Mucosa of stomach (tissue), 1 donor: ENCODE measurements at regions not wholly inside any gene's neighbourhood (a gene's known extent, or its start where the extent isn't known, plus 50 kb on each side); places are given as distances from the start of the nearest gene placed in this dataset.

Source experiments
- H3K27me3 ChIP-seq: one replicate; pipeline ENCODE4 v1.7.0; 2013; ENCODE audit warnings: mild to moderate bottlenecking, low read length; ENCODE audit not compliant: control insufficient read depth, insufficient read depth
- H3K36me3 ChIP-seq: one replicate; pipeline ENCODE4 v1.7.0; 2013; ENCODE audit warnings: low read length; ENCODE audit not compliant: control insufficient read depth, insufficient read depth
- H3K4me1 ChIP-seq: one replicate; pipeline ENCODE4 v1.7.0; 2013; ENCODE audit warnings: mild to moderate bottlenecking, low read length; ENCODE audit not compliant: control insufficient read depth, insufficient read depth
- H3K4me3 ChIP-seq: one replicate; pipeline ENCODE4 v1.7.0; 2013; ENCODE audit warnings: low read length
- H3K9ac ChIP-seq: one replicate; pipeline ENCODE4 v1.7.0; 2013; ENCODE audit warnings: mild to moderate bottlenecking, low read length, moderate library complexity
- H3K9me3 ChIP-seq: one replicate; pipeline ENCODE4 v1.7.0; 2013; ENCODE audit warnings: mild to moderate bottlenecking, low read length, moderate library complexity; ENCODE audit not compliant: control insufficient read depth
- donor health status: Pancreatic carcinoma.

- H3K27me3 ChIP-seq: no peaks in the 10 kb centered on the region
- no peaks in the 10 kb centered on the region for H3K36me3 ChIP-seq
- no peaks in the 10 kb centered on the region for H3K4me1 ChIP-seq
- no peaks in the 10 kb centered on the region for H3K9me3 ChIP-seq
- no peak overlapping the region for H3K9ac ChIP-seq
- H3K4me3 ChIP-seq: no peak overlapping the region
Measured at GRCh38 chr18:55833543-55833942, 245.6 kb upstream of the TCF4 start.

DNA sequence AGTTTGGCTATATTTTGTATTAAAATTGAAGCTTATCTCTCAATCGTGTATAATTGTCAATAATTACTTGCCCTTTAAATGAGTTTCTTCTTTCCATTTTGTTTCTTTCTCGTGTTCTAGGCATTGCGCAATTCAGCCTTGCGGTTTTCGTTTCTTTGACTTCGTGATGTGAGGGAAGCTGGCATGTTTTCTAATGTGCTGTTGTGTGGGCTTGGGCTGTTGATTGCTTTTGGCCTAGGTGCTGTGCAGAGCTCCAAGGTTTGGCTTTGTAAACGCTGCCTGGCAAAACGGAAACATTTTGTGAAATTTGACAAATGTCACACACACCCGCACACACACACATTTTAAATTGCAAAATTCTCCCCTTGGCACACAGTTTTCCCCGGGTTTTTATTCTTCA, 242.6 kb upstream of the TCF4 start:
- Histone ChIP-seq H3K27me3 (no peaks in the 10 kb centered on the region), H3K36me3 (no peaks in the 10 kb centered on the region), H3K4me1 (no peaks in the 10 kb centered on the region), H3K9me3 (no peaks in the 10 kb centered on the region), H3K4me3 (no peak overlapping the region), H3K9ac (no peak overlapping the region)

DNA sequence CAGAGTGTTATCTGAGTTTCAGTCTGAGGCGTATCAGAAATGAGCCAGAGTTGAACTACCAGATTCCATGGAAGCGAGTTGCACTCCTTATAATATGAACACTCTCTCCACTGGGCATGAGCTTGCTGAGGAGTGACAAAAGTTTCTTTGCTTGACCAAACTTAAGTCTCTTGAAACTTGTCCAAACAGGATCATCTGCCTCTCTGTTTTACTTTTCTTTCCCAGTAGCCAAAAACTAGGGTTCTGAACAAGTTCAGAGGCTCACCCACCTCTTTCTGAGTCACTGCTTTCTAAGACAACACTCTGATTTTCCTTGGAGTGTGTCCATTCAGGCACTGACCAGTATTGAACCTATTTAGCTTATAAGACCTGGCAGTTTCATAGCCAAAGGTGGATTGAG, 233.2 kb upstream of the TCF4 start:
- no peak overlapping the region for H3K9ac ChIP-seq
- no peaks in the 10 kb centered on the region for H3K9me3 ChIP-seq
- no peak overlapping the region for H3K4me3 ChIP-seq
- no peaks in the 10 kb centered on the region for H3K27me3 ChIP-seq
- H3K4me1 ChIP-seq: no peaks in the 10 kb centered on the region
- H3K36me3 ChIP-seq: no peaks in the 10 kb centered on the region

DNA sequence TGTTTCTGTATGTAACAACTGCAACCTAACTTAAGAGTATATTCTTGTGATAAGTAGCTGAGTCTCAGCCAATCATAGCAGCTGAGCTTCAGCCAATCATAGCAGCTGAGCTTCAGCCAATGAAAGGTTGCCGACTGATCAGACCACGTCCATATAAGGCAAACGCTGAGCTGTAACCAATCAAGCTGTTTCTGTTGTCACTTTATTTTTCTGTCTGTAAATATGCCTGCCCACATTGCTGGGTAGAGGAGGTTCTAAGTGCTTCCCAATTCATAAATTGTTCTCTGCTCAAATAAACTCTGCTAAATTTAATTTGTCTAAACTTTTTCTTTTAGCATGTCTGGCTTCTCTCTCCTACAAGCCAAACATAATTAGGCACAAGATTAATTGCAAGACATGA, 231.5 kb upstream of the TCF4 start:
- H3K27me3 ChIP-seq: no peaks in the 10 kb centered on the region
- no peaks in the 10 kb centered on the region for H3K36me3 ChIP-seq
- no peaks in the 10 kb centered on the region for H3K4me1 ChIP-seq
- no peak overlapping the region for H3K4me3 ChIP-seq
- no peak overlapping the region for H3K9ac ChIP-seq
- H3K9me3 ChIP-seq: no peaks in the 10 kb centered on the region

DNA sequence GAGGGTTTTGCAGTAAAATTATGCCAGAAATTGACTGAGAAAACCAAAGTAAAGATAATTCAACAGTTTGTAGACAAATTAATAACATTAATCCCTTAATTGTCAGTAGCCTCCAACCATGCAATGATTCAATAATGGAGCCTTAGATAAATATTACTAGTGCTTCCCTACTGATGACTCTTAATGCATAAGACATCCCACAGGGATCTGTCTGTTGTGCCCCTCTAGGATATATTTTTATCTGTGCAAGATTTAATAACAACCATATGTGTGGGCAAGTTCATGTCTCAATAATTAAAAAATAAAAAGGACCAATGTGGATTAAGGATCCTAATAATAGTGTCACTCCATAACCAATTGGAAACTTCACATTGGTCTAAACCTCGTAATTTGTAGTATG, 230.3 kb upstream of the TCF4 start:
- H3K4me1 ChIP-seq: no peaks in the 10 kb centered on the region
- H3K36me3 ChIP-seq: no peaks in the 10 kb centered on the region
- H3K4me3 ChIP-seq: no peak overlapping the region
- no peaks in the 10 kb centered on the region for H3K27me3 ChIP-seq
- H3K9ac ChIP-seq: no peak overlapping the region
- no peaks in the 10 kb centered on the region for H3K9me3 ChIP-seq

DNA sequence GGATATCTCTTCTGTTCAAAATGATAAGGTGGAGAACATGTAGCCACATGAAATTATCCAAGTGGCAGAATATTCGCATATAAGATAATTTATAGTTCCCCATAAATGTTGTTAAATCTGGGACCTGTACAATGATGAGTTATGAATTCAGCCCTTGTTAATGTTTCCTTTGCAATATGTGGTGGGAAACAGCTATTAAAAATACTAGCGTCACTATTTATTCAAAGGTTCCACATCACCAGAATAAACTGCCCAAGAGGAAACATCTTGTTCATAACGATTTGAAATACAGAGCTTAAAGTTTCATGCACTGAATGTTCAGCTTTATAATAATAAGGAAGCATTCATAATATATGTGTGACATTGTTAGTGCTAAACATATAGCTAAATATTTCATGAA, 223.9 kb upstream of the TCF4 start:
- H3K36me3 ChIP-seq: no peaks in the 10 kb centered on the region
- no peaks in the 10 kb centered on the region for H3K9me3 ChIP-seq
- no peak overlapping the region for H3K9ac ChIP-seq
- H3K4me3 ChIP-seq: no peak overlapping the region
- no peaks in the 10 kb centered on the region for H3K4me1 ChIP-seq
- no peaks in the 10 kb centered on the region for H3K27me3 ChIP-seq

- Histone ChIP-seq H3K9me3 (no peaks in the 10 kb centered on the region), H3K27me3 (no peaks in the 10 kb centered on the region), H3K4me1 (no peaks in the 10 kb centered on the region), H3K4me3 (no peak overlapping the region), H3K36me3 (no peaks in the 10 kb centered on the region), H3K9ac (no peak overlapping the region)
Measured at GRCh38 chr18:55805666-55806065, 217.7 kb upstream of the TCF4 start.

DNA sequence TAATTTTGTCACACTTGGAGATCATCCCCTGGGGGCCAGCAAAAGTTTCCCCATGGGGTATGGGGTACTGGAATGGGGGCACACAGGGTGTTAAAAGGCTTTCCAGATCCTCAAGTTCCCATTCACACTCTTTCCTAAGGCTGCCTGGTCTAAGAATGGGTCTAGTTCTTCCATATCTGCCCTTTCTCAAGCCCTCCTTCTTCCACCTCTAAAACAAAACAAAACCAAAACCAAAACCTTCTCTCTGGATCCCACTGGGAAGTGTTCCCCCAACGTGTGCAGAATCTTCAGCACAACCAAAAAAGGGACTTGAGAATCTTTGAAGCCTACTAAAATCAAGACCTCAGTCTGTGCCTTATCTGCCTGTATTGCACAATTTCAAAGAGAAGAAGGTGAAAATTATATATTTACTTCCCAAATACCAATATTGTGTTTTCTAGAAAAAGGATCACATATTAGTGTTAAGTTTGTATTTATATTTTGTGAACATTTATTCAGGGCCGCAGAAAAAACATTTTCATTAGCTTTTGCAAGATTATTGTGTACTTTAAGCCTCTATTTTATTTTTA, 207.2 kb upstream of the TCF4 start:
- Histone ChIP-seq H3K36me3 (no peaks in the 10 kb centered on the region), H3K4me3 (no peak overlapping the region), H3K4me1 (no peaks in the 10 kb centered on the region), H3K27me3 (no peaks in the 10 kb centered on the region), H3K9me3 (no peaks in the 10 kb centered on the region), H3K9ac (no peak overlapping the region)

GRCh38 chr18:55794288-55795052, 206.5 kb upstream of the TCF4 start:
- Histone ChIP-seq H3K9ac (no peak overlapping the region), H3K4me3 (no peak overlapping the region), H3K4me1 (no peaks in the 10 kb centered on the region)

DNA sequence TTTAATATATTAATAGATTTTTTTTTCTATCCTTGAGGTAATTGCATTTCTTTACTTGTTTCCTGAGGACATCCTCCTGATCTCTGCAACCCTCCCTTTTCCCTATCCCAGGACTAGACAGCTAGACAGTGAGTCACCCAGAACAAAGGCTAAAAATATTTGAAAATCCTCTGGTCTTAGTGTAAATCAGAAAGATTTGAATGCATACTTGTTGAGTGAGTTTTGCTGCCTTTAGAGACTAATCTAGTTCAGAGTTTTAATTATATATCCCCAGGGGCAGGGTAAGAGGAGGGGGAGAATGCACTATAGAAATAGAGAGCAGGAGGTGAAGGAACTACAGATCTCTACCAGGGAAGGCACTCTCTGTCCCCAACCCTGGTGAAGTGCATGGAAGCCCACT, 202.3 kb upstream of the TCF4 start:
- Histone ChIP-seq H3K9ac (no peak overlapping the region), H3K27me3 (no peaks in the 10 kb centered on the region), H3K36me3 (no peaks in the 10 kb centered on the region), H3K4me3 (no peak overlapping the region), H3K4me1 (no peaks in the 10 kb centered on the region), H3K9me3 (no peaks in the 10 kb centered on the region)

More at GRCh38 chr18:55794288-55795052, 206.5 kb upstream of the TCF4 start:
- H3K27me3 ChIP-seq: no peaks in the 10 kb centered on the region
- H3K9me3 ChIP-seq: no peaks in the 10 kb centered on the region
- no peaks in the 10 kb centered on the region for H3K36me3 ChIP-seq

DNA sequence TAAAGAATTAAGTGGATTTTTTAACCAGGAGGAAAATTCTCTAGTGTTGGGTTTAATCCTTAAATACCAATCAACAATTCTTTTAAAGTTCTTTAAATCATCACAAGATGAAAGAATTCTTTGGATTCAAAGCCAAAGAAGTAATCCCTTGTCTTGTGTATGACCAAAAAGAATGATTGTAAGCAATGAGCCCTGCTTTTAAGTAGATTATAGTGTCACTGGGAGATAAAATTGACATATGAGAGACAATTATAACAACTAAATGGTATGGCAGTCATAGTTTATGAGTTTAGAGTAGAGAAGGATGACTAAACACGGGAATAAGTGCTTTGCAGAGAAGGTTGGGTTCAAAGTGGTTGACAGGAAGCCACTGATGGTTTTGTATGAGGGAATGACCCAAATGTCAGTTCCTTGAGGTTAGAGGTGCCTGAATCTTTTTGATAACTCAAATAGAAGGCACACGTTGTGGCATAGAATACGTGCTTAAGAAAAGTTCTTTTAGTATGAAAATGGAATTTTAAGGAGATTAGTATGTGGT, 199.6 kb upstream of the TCF4 start:
- H3K4me1 ChIP-seq: no peaks in the 10 kb centered on the region
- H3K9me3 ChIP-seq: no peaks in the 10 kb centered on the region
- no peaks in the 10 kb centered on the region for H3K27me3 ChIP-seq
- H3K9ac ChIP-seq: no peak overlapping the region
- H3K36me3 ChIP-seq: no peaks in the 10 kb centered on the region
- no peak overlapping the region for H3K4me3 ChIP-seq

DNA sequence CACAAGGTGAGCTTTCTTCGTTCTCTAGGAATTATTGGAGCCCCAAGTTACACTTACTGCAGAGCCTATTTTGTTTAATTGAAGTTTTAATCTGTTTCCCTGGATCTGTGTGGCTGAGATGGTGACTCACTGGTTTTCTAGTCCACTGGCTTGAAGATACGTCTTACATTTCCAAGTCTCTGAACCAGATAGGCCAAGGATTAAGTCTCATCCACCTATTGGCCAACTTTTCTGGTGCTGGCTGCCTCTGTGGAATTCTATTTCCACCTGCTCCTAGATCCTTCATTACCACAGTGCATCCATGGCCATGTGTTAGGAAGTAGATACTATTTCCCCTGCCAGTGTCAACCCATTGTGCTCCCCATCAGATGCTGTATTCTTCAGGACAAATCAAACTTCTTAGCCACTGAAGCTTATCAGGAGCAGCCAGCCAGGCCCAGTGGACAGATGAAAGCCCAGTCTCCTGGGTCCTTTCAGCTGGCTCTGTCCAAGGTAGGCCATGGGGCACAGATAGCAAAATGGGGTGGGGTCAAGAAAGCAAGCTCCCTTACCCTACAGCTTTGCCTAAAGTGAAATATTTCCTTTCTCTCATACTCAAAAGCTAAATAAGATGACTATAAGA, 198.8 kb upstream of the TCF4 start:
- Histone ChIP-seq H3K9ac (no peak overlapping the region), H3K36me3 (no peaks in the 10 kb centered on the region), H3K4me3 (no peak overlapping the region), H3K27me3 (no peaks in the 10 kb centered on the region), H3K9me3 (no peaks in the 10 kb centered on the region), H3K4me1 (no peaks in the 10 kb centered on the region)
